MCF 10A (cell line): ENCODE measurements at regions not wholly inside any gene's neighbourhood (a gene's known extent, or its start where the extent isn't known, plus 50 kb on each side); places are given as distances from the start of the nearest gene placed in this dataset.

ENCODE experiments used
- BruUV-seq: library from RNA; stranded (reverse); fragments of 400-500 nt; replicated peaks from 2 replicates; lab custom pipeline; 2021; lab: Mats Ljungman, UMichigan
- CTCF ChIA-PET: fragments of 300-600 bp; sonication (Branson Sonifier 250); formaldehyde crosslinking; extraction: SDS; loops from one replicate; lab custom pipeline; 2021; ENCODE audit warnings: antibody characterized with exemption, inconsistent platforms; lab: Yijun Ruan, JAX
- POLR2A ChIA-PET: fragments of 300-600, 350-650 bp; sonication (Branson Sonifier 250); formaldehyde crosslinking; extraction: SDS; loops from one replicate; lab custom pipeline; 2020; ENCODE audit warnings: antibody characterized with exemption, inconsistent platforms; lab: Yijun Ruan, JAX
- DNase-seq: peaks from one replicate; pipeline ENCODE4 v3.0.0-alpha.2; 2018; ENCODE audit not compliant: unreplicated experiment
- H3K27ac Mint-ChIP-seq: one replicate; pipeline ENCODE4 v1.8.0; 2022; ENCODE audit warnings: mild to moderate bottlenecking, low read depth, mixed read lengths; ENCODE audit not compliant: unreplicated experiment
- H3K27me3 Mint-ChIP-seq: one replicate; pipeline ENCODE4 v1.8.0; 2022; ENCODE audit warnings: mixed read lengths; ENCODE audit not compliant: insufficient read depth, unreplicated experiment
- H3K36me3 Mint-ChIP-seq: one replicate; pipeline ENCODE4 v1.8.0; 2022; ENCODE audit warnings: mild to moderate bottlenecking, moderate library complexity, mixed read lengths; ENCODE audit not compliant: insufficient read depth, unreplicated experiment
- H3K4me1 Mint-ChIP-seq: one replicate; pipeline ENCODE4 v1.8.0; 2022; ENCODE audit warnings: mixed read lengths; ENCODE audit not compliant: insufficient read depth, unreplicated experiment
- H3K4me3 Mint-ChIP-seq: one replicate; pipeline ENCODE4 v1.8.0; 2022; ENCODE audit warnings: mild to moderate bottlenecking, moderate library complexity, mixed read lengths; ENCODE audit not compliant: unreplicated experiment
- H3K9me3 Mint-ChIP-seq: one replicate; pipeline ENCODE4 v1.8.0; 2022; ENCODE audit warnings: mixed read lengths; ENCODE audit not compliant: unreplicated experiment
- CTCF ChIP-seq: fragments of 200-600 bp; IDR thresholded peaks from one replicate; pipeline ENCODE4 v1.8.0; 2022; ENCODE audit warnings: antibody characterized with exemption, mild to moderate bottlenecking; ENCODE audit not compliant: unreplicated experiment
- intact Hi-C: fragments of 100-400 bp; cut with micrococcal nuclease; formaldehyde crosslinking; loops from 2 replicates; pipeline ENCODE4 v1.14.1; 2022

DNA sequence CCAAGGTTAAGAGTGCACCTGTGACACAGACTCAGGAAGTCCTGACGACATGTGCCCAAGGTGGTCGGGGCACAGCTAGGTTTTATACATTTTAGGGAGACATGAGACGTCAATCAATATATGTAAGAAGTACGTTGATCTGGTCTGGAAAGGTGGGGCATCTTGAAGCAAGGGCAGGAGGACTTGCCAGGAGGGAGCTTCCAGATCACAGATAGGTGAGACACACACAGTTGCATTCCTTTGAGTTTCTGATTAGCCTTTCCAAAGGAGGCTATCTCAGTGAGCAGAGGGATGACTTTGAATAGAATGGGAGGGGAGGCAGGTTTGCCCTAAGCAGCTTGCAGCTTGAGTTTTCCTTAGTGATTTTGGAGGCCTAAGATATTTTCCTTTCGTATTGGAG lies 257.4 kb downstream of the CGGBP1 start:
- H3K27ac Mint-ChIP-seq = no peak overlapping the region
- intact Hi-C loops = no loop called here
- ChIA-PET POLR2A (no interaction called here), CTCF (interaction anchor here (0.6 kb wide), 2 partner anchors 21 to 502 kb away, joined by 3 to 4 read pairs; no protein-coding TSS in a partner anchor)
- H3K4me3 Mint-ChIP-seq = no peak overlapping the region
- DNase-seq = no peak
- no peak for TF ChIP-seq CTCF
- BruUV-seq = no TSS peak
- H3K4me1 Mint-ChIP-seq = peaks cover 9% of the 10 kb centered on the region
- H3K36me3 Mint-ChIP-seq = no peaks in the 10 kb centered on the region
- H3K27me3 Mint-ChIP-seq = no peaks in the 10 kb centered on the region
- no peaks in the 10 kb centered on the region for H3K9me3 Mint-ChIP-seq

GRCh38 chr3:87800516-87800915 lies 258.3 kb downstream of the CGGBP1 start:
- no peak overlapping the region for H3K27ac Mint-ChIP-seq
- no peak for DNase-seq
- intact Hi-C loops = no loop called here
- no peaks in the 10 kb centered on the region for H3K9me3 Mint-ChIP-seq
- H3K4me3 Mint-ChIP-seq = no peak overlapping the region
- ChIA-PET POLR2A (interaction anchor here (0.7 to 0.8 kb wide), 2 partner anchors 57 to 287 kb away, joined by 3 read pairs; no protein-coding TSS in a partner anchor), CTCF (interaction anchor here (0.6 to 0.7 kb wide), 2 partner anchors 118 to 502 kb away, joined by 3 read pairs; no protein-coding TSS in a partner anchor)
- TF ChIP-seq CTCF = no peak
- H3K4me1 Mint-ChIP-seq = peaks cover 9% of the 10 kb centered on the region
- BruUV-seq = no TSS peak
- H3K27me3 Mint-ChIP-seq = no peaks in the 10 kb centered on the region
- H3K36me3 Mint-ChIP-seq = no peaks in the 10 kb centered on the region

DNA sequence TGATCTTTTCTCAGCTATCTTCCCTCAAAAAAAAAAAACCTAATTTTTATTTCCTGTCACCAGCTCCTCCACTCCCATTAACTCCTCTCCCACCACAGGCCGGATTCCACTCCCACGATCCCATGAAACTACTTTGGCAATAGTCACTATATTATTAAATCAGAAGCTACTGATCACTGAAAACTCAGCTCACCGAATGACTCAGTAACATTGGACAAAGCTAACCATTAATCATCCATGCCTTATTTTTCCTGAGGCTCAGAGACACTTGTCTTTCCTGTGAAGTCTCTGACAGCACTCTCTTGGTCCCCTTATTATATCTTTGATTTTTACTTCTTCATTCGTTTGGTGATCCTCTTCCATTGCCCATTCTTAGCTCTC lies 260.2 kb downstream of the CGGBP1 start:
- H3K4me1 Mint-ChIP-seq = peaks cover 9% of the 10 kb centered on the region
- CTCF ChIA-PET = interaction anchor here (0.6 to 2.1 kb wide), 3 partner anchors 48 to 500 kb away, joined by 3 to 5 read pairs (median 3); no protein-coding TSS in a partner anchor
- H3K9me3 Mint-ChIP-seq = no peaks in the 10 kb centered on the region
- no peaks in the 10 kb centered on the region for H3K36me3 Mint-ChIP-seq
- H3K4me3 Mint-ChIP-seq = no peak overlapping the region
- intact Hi-C loops = no loop called here
- POLR2A ChIA-PET = interaction anchor here (0.7 kb wide), 1 partner anchor 210 kb away, joined by 3 read pairs; no protein-coding TSS in a partner anchor
- H3K27me3 Mint-ChIP-seq = peaks cover 3% of the 10 kb centered on the region
- BruUV-seq = no TSS peak
- no peak overlapping the region for H3K27ac Mint-ChIP-seq
- no peak for TF ChIP-seq CTCF
- DNase-seq = no peak

DNA sequence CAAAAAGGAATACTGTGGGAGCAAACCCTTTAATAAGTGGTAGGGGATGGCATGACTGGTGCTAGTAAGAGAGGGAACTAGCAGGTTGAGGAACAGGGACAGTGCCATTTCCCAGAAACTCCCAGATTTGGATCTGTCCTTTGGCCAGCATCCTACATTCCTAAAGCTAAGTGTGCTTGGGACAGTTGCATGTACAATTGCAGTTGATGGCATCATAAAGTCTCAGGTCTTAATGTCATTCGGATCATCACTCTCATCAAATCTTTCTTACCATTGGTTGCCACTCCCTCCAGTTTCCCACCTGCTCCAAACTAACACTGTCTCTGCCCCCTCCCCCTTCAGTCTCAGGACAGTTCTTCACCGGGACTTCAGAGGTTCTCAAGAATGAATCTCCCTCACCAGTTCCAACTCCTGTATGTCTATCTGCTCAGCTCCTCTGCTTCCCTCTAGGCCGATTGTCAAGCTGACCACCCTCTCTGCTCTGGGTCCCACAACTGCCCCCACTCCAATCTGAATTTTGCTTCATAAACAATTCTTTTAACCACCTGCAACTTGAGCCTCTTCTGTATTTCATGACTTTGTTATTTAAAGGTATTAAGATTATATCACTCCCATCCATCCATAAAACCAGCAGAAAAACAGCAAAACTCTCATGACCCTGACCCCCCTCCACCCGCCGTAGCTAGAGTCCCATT lies 260.8 kb downstream of the CGGBP1 start:
- H3K9me3 Mint-ChIP-seq = no peaks in the 10 kb centered on the region
- TF ChIP-seq CTCF = no peak
- no TSS peak for BruUV-seq
- intact Hi-C loops = no loop called here
- no peak for DNase-seq
- no peak overlapping the region for H3K27ac Mint-ChIP-seq
- no peak overlapping the region for H3K4me3 Mint-ChIP-seq
- no peaks in the 10 kb centered on the region for H3K36me3 Mint-ChIP-seq
- ChIA-PET POLR2A (interaction anchor here (0.7 kb wide), 1 partner anchor 211 kb away, joined by 3 read pairs; no protein-coding TSS in a partner anchor), CTCF (interaction anchor here (2.1 kb wide), 1 partner anchor 447 kb away, joined by 5 read pairs; no protein-coding TSS in a partner anchor)
- H3K27me3 Mint-ChIP-seq = peaks cover 8% of the 10 kb centered on the region
- peaks cover 14% of the 10 kb centered on the region for H3K4me1 Mint-ChIP-seq
